Gastrocnemius medialis (tissue), 4 donors: ENCODE measurements at regions not wholly inside any gene's neighbourhood (a gene's known extent, or its start where the extent isn't known, plus 50 kb on each side); places are given as distances from the start of the nearest gene placed in this dataset.

Experiments used
- CTCF ChIP-seq, 5 experiments: fragments of 450-650 bp in 3 of 5; fragments of 200-600 bp in 2 of 5; sonication (generic) in 2 of 5; IDR thresholded peaks in 4 of 5; conservative IDR thresholded peaks in 1 of 5; 1 replicate in 4 of 5; 2 replicates in 1 of 5; pipeline ENCODE4 v1.5.1; 2016 to 2019; ENCODE audit warnings: antibody characterized with exemption in 5 of 5, mild to moderate bottlenecking in 3 of 5, moderate library complexity in 3 of 5
- POLR2A ChIP-seq, 2 donors: fragments of 450-650 bp; IDR thresholded peaks; one replicate each; pipeline ENCODE4 v1.6.1; 2017; ENCODE audit warnings: antibody characterized with exemption in 2 of 2, mild to moderate bottlenecking in 2 of 2, moderate library complexity in 2 of 2

- TF ChIP-seq CTCF (IDR thresholded peaks at IDR 0.05 in 4 of 5, conservative IDR thresholded peaks at IDR 0.05 in 1 of 5), result no peak
- no peak for TF ChIP-seq POLR2A (IDR thresholded peaks at IDR 0.05)
Observed at GRCh38 chr10:6680735-6681134, 100.7 kb upstream of the PRKCQ start.
